GM23338 (cell line): ENCODE measurements at regions not wholly inside any gene's neighbourhood (a gene's known extent, or its start where the extent isn't known, plus 50 kb on each side); places are given as distances from the start of the nearest gene placed in this dataset.
A peak's percentile ranks its signal among the peaks of the same experiment; 100 is the strongest.

ENCODE experiments used
- ATAC-seq: fragments of 200-7000 bp; cut with Tn5 transposase; 3 replicates; pipeline ENCODE4 v1.9.1; 2020
- DNase-seq: peaks from one replicate; pipeline ENCODE4 v3.0.0-alpha.2; 2015; ENCODE audit warnings: low spot score
- H2AFZ ChIP-seq: fragments of 200-600 bp; sonication (generic); 2 replicates; pipeline ENCODE4 v1.8.0; 2016; ENCODE audit warnings: antibody characterized with exemption, mild to moderate bottlenecking, moderate library complexity
- H3F3A ChIP-seq: fragments of 200-600 bp; sonication (generic); replicated peaks from 2 replicates; pipeline ENCODE4 v1.8.0; 2017; ENCODE audit warnings: antibody characterized with exemption, mixed run types, low read depth
- H3K27ac ChIP-seq: fragments of 200-600 bp; sonication (generic); 2 replicates; pipeline ENCODE4 v1.6.1; 2016; ENCODE audit warnings: low read depth
- H3K27me3 ChIP-seq: fragments of 200-600 bp; sonication (generic); 2 replicates; pipeline ENCODE4 v1.8.0; 2016; ENCODE audit warnings: mild to moderate bottlenecking, mixed run types, moderate library complexity; ENCODE audit not compliant: insufficient read depth
- H3K36me3 ChIP-seq: fragments of 200-600 bp; sonication (generic); 2 replicates; pipeline ENCODE4 v1.8.0; 2016; ENCODE audit warnings: mild to moderate bottlenecking; ENCODE audit not compliant: insufficient read depth
- H3K4me1 ChIP-seq: fragments of 200-600 bp; sonication (generic); 2 replicates; pipeline ENCODE4 v1.8.0; 2016; ENCODE audit warnings: mild to moderate bottlenecking, moderate library complexity; ENCODE audit not compliant: insufficient read depth
- H3K4me2 ChIP-seq: fragments of 200-600 bp; sonication (generic); 2 replicates; pipeline ENCODE4 v1.7.1; 2017; ENCODE audit warnings: mixed run types
- H3K4me3 ChIP-seq: fragments of 200-600 bp; sonication (generic); 2 replicates; pipeline ENCODE4 v1.6.1; 2016; ENCODE audit warnings: mixed run types
- H3K79me2 ChIP-seq: fragments of 200-600 bp; sonication (generic); replicated peaks from 2 replicates; pipeline ENCODE4 v1.8.0; 2017; ENCODE audit warnings: mild to moderate bottlenecking; ENCODE audit not compliant: insufficient read depth
- H3K9me2 ChIP-seq: fragments of 200-600 bp; sonication (generic); 2 replicates; pipeline ENCODE4 v1.8.0; 2017; ENCODE audit not compliant: insufficient read depth
- H4K20me1 ChIP-seq: fragments of 200-600 bp; sonication (generic); replicated peaks from 2 replicates; pipeline ENCODE4 v1.8.0; 2017; ENCODE audit warnings: mild to moderate bottlenecking; ENCODE audit not compliant: insufficient read depth
- H3K27ac Mint-ChIP-seq: 2 replicates; pipeline ENCODE4 v1.8.0; 2020; ENCODE audit warnings: inconsistent platforms, mild to moderate bottlenecking, moderate library complexity, mixed read lengths
- H3K27me3 Mint-ChIP-seq: 3 replicates; pipeline ENCODE4 v1.8.0; 2022; ENCODE audit warnings: low read depth, mild to moderate bottlenecking, moderate library complexity, mixed read lengths, inconsistent platforms; ENCODE audit not compliant: insufficient read depth, poor library complexity
- H3K36me3 Mint-ChIP-seq: 3 replicates; pipeline ENCODE4 v1.8.0; 2021; ENCODE audit warnings: low read depth, mild to moderate bottlenecking, inconsistent platforms, moderate library complexity, mixed read lengths
- H3K4me1 Mint-ChIP-seq: 3 replicates; pipeline ENCODE4 v1.8.0; 2020; ENCODE audit warnings: mild to moderate bottlenecking, inconsistent platforms, mixed read lengths
- H3K4me3 Mint-ChIP-seq: 3 replicates; pipeline ENCODE4 v1.8.0; 2021; ENCODE audit warnings: moderate library complexity, mild to moderate bottlenecking, inconsistent platforms, mixed read lengths
- H3K9me3 Mint-ChIP-seq: 3 replicates; pipeline ENCODE4 v1.8.0; 2020; ENCODE audit warnings: moderate library complexity, mild to moderate bottlenecking, inconsistent platforms, mixed read lengths
- CREB1 ChIP-seq: fragments of 250-450 bp; sonication (Bioruptor Pico); IDR thresholded peaks from 2 replicates; pipeline ENCODE4 v1.5.0; 2020; ENCODE audit warnings: low read depth, mild to moderate bottlenecking, moderate library complexity
- CTCF ChIP-seq, 2 experiments: fragments of 200-600 bp in 1 of 2; sonication (generic) in 1 of 2; conservative IDR thresholded peaks; 2 replicates each; pipeline versions ENCODE4 v1.5.1 to v1.6.1; 2016 to 2017; ENCODE audit warnings: antibody characterized with exemption in 2 of 2, low read depth in 2 of 2, mild to moderate bottlenecking in 2 of 2, moderate library complexity in 1 of 2
- ETS1 ChIP-seq: IDR thresholded peaks from 2 replicates; pipeline ENCODE4 v1.6.1; 2016; ENCODE audit warnings: antibody characterized with exemption
- EZH2 ChIP-seq: fragments of 200-600 bp; sonication (generic); IDR thresholded peaks from one replicate; pipeline ENCODE4 v1.8.0; 2017; ENCODE audit warnings: antibody characterized with exemption, mild to moderate bottlenecking, low read depth; ENCODE audit not compliant: unreplicated experiment
- EZH2phosphoT487 ChIP-seq: fragments of 200-600 bp; sonication (generic); IDR thresholded peaks from one replicate; pipeline ENCODE4 v1.8.1; 2018; ENCODE audit warnings: antibody characterized with exemption; ENCODE audit not compliant: unreplicated experiment
- JUNB ChIP-seq: IDR thresholded peaks from one replicate; pipeline ENCODE4 v1.6.1; 2016; ENCODE audit warnings: antibody characterized with exemption; ENCODE audit not compliant: unreplicated experiment
- NANOG ChIP-seq: IDR thresholded peaks from 2 replicates; pipeline ENCODE4 v1.6.1; 2016; ENCODE audit warnings: antibody characterized with exemption, borderline replicate concordance
- POLR2AphosphoS5 ChIP-seq: IDR thresholded peaks from 2 replicates; pipeline ENCODE4 v1.6.1; 2016; ENCODE audit warnings: antibody characterized with exemption, low read depth
- REST ChIP-seq: IDR thresholded peaks from one replicate; pipeline ENCODE4 v1.6.1; 2018; ENCODE audit warnings: antibody characterized with exemption; ENCODE audit not compliant: unreplicated experiment
- STAT1 ChIP-seq: IDR thresholded peaks from one replicate; pipeline ENCODE4 v1.6.1; 2016; ENCODE audit warnings: antibody characterized with exemption; ENCODE audit not compliant: unreplicated experiment
- ZNF114 ChIP-seq: fragments of 250-450 bp; sonication (Bioruptor Pico); IDR thresholded peaks from 2 replicates; pipeline ENCODE4 v1.5.0; 2020; ENCODE audit warnings: mild to moderate bottlenecking, moderate library complexity
- ZNF331 ChIP-seq: fragments of 250-450 bp; sonication (Bioruptor Pico); IDR thresholded peaks from 2 replicates; pipeline ENCODE4 v1.5.0; 2020; ENCODE audit warnings: low read depth, mild to moderate bottlenecking, moderate library complexity
- ZNF462 ChIP-seq: fragments of 250-450 bp; sonication (Bioruptor Pico); IDR thresholded peaks from 2 replicates; pipeline ENCODE4 v1.5.0; 2020; ENCODE audit warnings: mild to moderate bottlenecking, moderate library complexity

- H3K79me2 ChIP-seq: no peaks in the 10 kb centered on the region
- H3K9me3 Mint-ChIP-seq: no peaks in the 10 kb centered on the region
- peak; percentile 26 for DNase-seq
- H3K36me3 Mint-ChIP-seq: no peaks in the 10 kb centered on the region
- peaks cover 2% of the 10 kb centered on the region for H3K27me3 Mint-ChIP-seq
- H3K9me2 ChIP-seq: no peaks in the 10 kb centered on the region
- H3K27ac ChIP-seq: no peak overlapping the region
- peak overlapping the region; percentile 56; the same call in 1 of the 2 replicates for H2AFZ ChIP-seq
- H3K4me2 ChIP-seq: no peak overlapping the region
- no peaks in the 10 kb centered on the region for H3F3A ChIP-seq
- H3K27me3 ChIP-seq: no peaks in the 10 kb centered on the region
- ATAC-seq: peak; percentile 39
- TF ChIP-seq ETS1 (no peak), ZNF462 (no peak), NANOG (no peak), CREB1 (CRISPR knock-in tag) (no peak), JUNB (no peak), STAT1 (no peak), POLR2AphosphoS5 (no peak), REST (no peak), ZNF331 (CRISPR knock-in tag) (no peak), EZH2phosphoT487 (no peak), EZH2 (no peak), ZNF114 (CRISPR knock-in tag) (no peak), CTCF (conservative IDR thresholded peaks at IDR 0.05; ENCODE audit: low read depth in 2 of 2) (no peak)
- H3K4me3 ChIP-seq: no peak overlapping the region
- H3K4me1 ChIP-seq: no peaks in the 10 kb centered on the region
- H4K20me1 ChIP-seq: no peaks in the 10 kb centered on the region
- no peaks in the 10 kb centered on the region for H3K36me3 ChIP-seq
- no peak overlapping the region for H3K27ac Mint-ChIP-seq
- H3K4me1 Mint-ChIP-seq: peaks cover 9% of the 10 kb centered on the region; the same call in 2 of the 3 replicates
- H3K4me3 Mint-ChIP-seq: no peak overlapping the region
These were observed 152.3 kb upstream of the RAG2 start for GRCh38 chr11:36750349-36750748.
